ENCODE measurements at regions not wholly inside any gene's neighbourhood (a gene's known extent, or its start where the extent isn't known, plus 50 kb on each side); places are given as distances from the start of the nearest gene placed in this dataset.

DNA sequence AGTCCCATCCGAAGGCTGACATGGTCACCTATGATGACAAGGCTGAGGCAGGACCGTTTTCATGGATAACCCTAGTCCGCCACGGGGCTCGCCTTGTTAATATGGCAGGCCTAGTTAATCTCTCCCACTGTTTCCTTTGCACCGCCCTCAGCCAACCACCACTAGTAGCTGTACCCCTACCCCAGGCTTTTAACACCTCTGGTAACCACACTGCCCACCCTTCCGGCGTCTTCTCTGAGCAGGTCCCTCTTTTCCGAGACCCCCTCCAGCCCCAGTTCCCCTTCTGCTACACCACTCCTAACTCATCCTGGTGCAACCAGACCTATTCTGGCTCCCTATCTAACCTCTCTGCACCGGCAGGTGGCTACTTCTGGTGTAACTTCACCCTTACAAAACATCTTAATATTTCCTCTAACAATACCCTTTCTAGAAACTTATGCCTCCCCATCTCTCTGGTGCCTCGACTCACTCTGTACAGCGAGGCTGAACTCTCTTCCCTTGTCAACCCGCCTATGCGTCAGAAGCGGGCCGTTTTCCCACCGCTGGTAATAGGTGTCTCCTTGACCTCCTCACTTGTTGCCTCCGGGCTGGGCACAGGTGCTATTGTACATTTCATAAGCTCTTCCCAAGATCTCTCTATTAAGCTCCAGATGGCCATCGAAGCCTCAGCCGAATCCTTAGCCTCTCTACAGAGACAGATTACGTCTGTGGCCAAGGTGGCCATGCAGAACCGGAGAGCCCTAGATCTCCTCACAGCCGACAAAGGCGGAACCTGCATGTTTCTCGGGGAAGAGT, 964.4 kb downstream of the RPA4 start:
- TF ChIP-seq POLR2AphosphoS5 (IDR thresholded peaks at IDR 0.05; ENCODE audit: borderline replicate concordance, low read depth, low read length) (no peak), EZH2 (IDR thresholded peaks at IDR 0.05) (no peak), FOXP2 (optimal IDR thresholded peaks at IDR 0.05; ENCODE audit: control extremely low read depth, extremely low read length, insufficient read depth) (no peak)
